Natural killer cell (primary cell): ENCODE measurements at regions not wholly inside any gene's neighbourhood (a gene's known extent, or its start where the extent isn't known, plus 50 kb on each side); places are given as distances from the start of the nearest gene placed in this dataset.

Source experiments
- ATAC-seq, 3 donors: fragments of 150-1000 bp in 2 of 3; fragments of 200-7000 bp in 1 of 3; cut with Tn5 transposase; 1 replicate in 1 of 3; 2 replicates in 2 of 3; pipeline ENCODE4 v1.10.0; 2021; ENCODE audit warnings: mild to moderate bottlenecking in 2 of 3, moderate library complexity in 2 of 3
- DNase-seq, 2 donors: peaks; one replicate each; pipeline versions ENCODE4 v3.0.0 to v3.0.0-alpha.2; 2013 to 2021; ENCODE audit warnings: mixed read lengths in 1 of 2
- H3K27ac ChIP-seq: one replicate; pipeline ENCODE4 v1.5.1; 2013; ENCODE audit warnings: mild to moderate bottlenecking, low read length
- H3K27me3 ChIP-seq: one replicate; pipeline ENCODE4 v1.6.1; 2013; ENCODE audit warnings: low read length; ENCODE audit not compliant: control insufficient read depth, insufficient read depth
- H3K36me3 ChIP-seq: one replicate; pipeline ENCODE4 v1.6.1; 2013; ENCODE audit warnings: low read length; ENCODE audit not compliant: control insufficient read depth, insufficient read depth
- H3K4me1 ChIP-seq: one replicate; pipeline ENCODE4 v1.6.1; 2013; ENCODE audit warnings: low read length; ENCODE audit not compliant: control insufficient read depth, insufficient read depth
- H3K4me3 ChIP-seq: one replicate; pipeline ENCODE4 v1.5.1; 2013; ENCODE audit warnings: low read length
- H3K9me3 ChIP-seq: one replicate; pipeline ENCODE4 v1.6.1; 2013; ENCODE audit warnings: low read length; ENCODE audit not compliant: control insufficient read depth, insufficient read depth
- H3K27ac Mint-ChIP-seq, 2 donors: one replicate each; pipeline ENCODE4 v1.8.0; 2022; ENCODE audit warnings: mild to moderate bottlenecking in 2 of 2, mixed read lengths in 2 of 2, moderate library complexity in 1 of 2
- H3K27me3 Mint-ChIP-seq, 2 donors: one replicate each; pipeline ENCODE4 v1.8.0; 2022; ENCODE audit warnings: low read depth in 2 of 2, mixed read lengths in 2 of 2
- H3K36me3 Mint-ChIP-seq: one replicate; pipeline ENCODE4 v1.8.0; 2022; ENCODE audit warnings: mixed read lengths
- H3K4me1 Mint-ChIP-seq, 2 donors: one replicate each; pipeline ENCODE4 v1.8.0; 2022; ENCODE audit warnings: mixed read lengths in 2 of 2
- H3K4me3 Mint-ChIP-seq: one replicate; pipeline ENCODE4 v1.8.0; 2022; ENCODE audit warnings: mild to moderate bottlenecking, moderate library complexity, mixed read lengths
- H3K9me3 Mint-ChIP-seq, 2 donors: one replicate each; pipeline ENCODE4 v1.8.0; 2022; ENCODE audit warnings: mixed read lengths in 2 of 2
- CTCF ChIP-seq: fragments of 200-600 bp; IDR thresholded peaks from one replicate; pipeline ENCODE4 v1.8.0; 2022; ENCODE audit warnings: antibody characterized with exemption
- WGBS: methylation state at CpG from one replicate; pipeline ENCODE4 v1.1.7; 2013; ENCODE audit warnings: missing lambda C conversion rate; ENCODE audit not compliant: insufficient coverage; 5-methylcytosine and 5-hydroxymethylcytosine counted together
- intact Hi-C: fragments of 100-400 bp; cut with micrococcal nuclease; formaldehyde crosslinking; loops from one replicate; pipeline ENCODE4 v1.14.2; 2022

GRCh38 chr7:142308918-142309317, 51.1 kb upstream of the PRSS58 start:
- Histone ChIP-seq H3K9me3 (no peaks in the 10 kb centered on the region), H3K27ac (no peak overlapping the region), H3K36me3 (no peaks in the 10 kb centered on the region), H3K4me1 (peaks cover 11% of the 10 kb centered on the region), H3K4me3 (no peak overlapping the region), H3K27me3 (no peaks in the 10 kb centered on the region)
- 62% methylated on average over 3 of the region's 3 CpGs for WGBS
- H3K36me3 Mint-ChIP-seq, result no peaks in the 10 kb centered on the region
- peaks cover 6 to 13% of the 10 kb centered on the region in 2 donors for H3K4me1 Mint-ChIP-seq
- no peaks in the 10 kb centered on the region for H3K9me3 Mint-ChIP-seq
- DNase-seq, result no peak
- H3K4me3 Mint-ChIP-seq, result no peak overlapping the region
- intact Hi-C loops, result loop anchor here (1.0 kb wide), 1 partner anchor 34 kb away; no protein-coding TSS in a partner anchor
- peaks cover 7 to 28% of the 10 kb centered on the region in 2 donors for H3K27me3 Mint-ChIP-seq
- H3K27ac Mint-ChIP-seq, result no peak overlapping the region
- ATAC-seq, result no peak
- no peak for TF ChIP-seq CTCF

GRCh38 chr7:142308326-142308725, 50.5 kb upstream of the PRSS58 start:
- Mint-ChIP-seq H3K9me3 (no peaks in the 10 kb centered on the region), H3K4me1 (peaks cover 7 to 15% of the 10 kb centered on the region in 2 donors), H3K27ac (no peak overlapping the region), H3K4me3 (no peak overlapping the region), H3K36me3 (no peaks in the 10 kb centered on the region), H3K27me3 (peaks cover 12 to 28% of the 10 kb centered on the region in 2 donors)
- peak in 1 of 3 donors; percentile 44 for ATAC-seq
- intact Hi-C loops, result no loop called here
- no peaks in the 10 kb centered on the region for H3K9me3 ChIP-seq
- no peak for DNase-seq
- H3K4me1 ChIP-seq, result peaks cover 6% of the 10 kb centered on the region
- H3K36me3 ChIP-seq, result no peaks in the 10 kb centered on the region
- WGBS, result 61% methylated on average over 4 of the region's 4 CpGs
- no peak for TF ChIP-seq CTCF
- no peak overlapping the region for H3K27ac ChIP-seq
- no peaks in the 10 kb centered on the region for H3K27me3 ChIP-seq
- no peak overlapping the region for H3K4me3 ChIP-seq
